Neural cell (in vitro differentiated cells): ENCODE measurements at regions not wholly inside any gene's neighbourhood (a gene's known extent, or its start where the extent isn't known, plus 50 kb on each side); places are given as distances from the start of the nearest gene placed in this dataset.

Source experiments
- H2AFZ ChIP-seq: fragments of 200-600, 300-800 bp; sonication (generic), shearing (Covaris generic); 2 replicates; pipeline ENCODE4 v1.6.0; 2014; ENCODE audit warnings: low read depth, mild to moderate bottlenecking, antibody characterized with exemption, low read length, moderate library complexity
- H3F3A ChIP-seq: fragments of 200-600 bp; shearing (Covaris generic); 2 replicates; pipeline ENCODE4 v1.6.1; 2016; ENCODE audit warnings: mild to moderate bottlenecking, moderate library complexity, mixed read lengths, antibody characterized with exemption, low read length; ENCODE audit not compliant: insufficient read depth, poor library complexity, severe bottlenecking
- H3K27ac ChIP-seq: fragments of 200-600, 300-800 bp; sonication (generic), shearing (Covaris generic); 2 replicates; pipeline ENCODE4 v1.5.1; 2014; ENCODE audit warnings: mild to moderate bottlenecking, low read length, moderate library complexity
- H3K27me3 ChIP-seq: fragments of 300-800, 200-600 bp; sonication (generic), shearing (Covaris generic); 2 replicates; pipeline ENCODE4 v1.6.0; 2014; ENCODE audit warnings: mild to moderate bottlenecking, low read depth, low read length, moderate library complexity; ENCODE audit not compliant: insufficient read depth
- H3K36me3 ChIP-seq: fragments of 300-800, 200-600 bp; sonication (generic), shearing (Covaris generic); 2 replicates; pipeline ENCODE4 v1.5.1; 2014; ENCODE audit warnings: mild to moderate bottlenecking, antibody characterized with exemption, low read length, moderate library complexity; ENCODE audit not compliant: insufficient read depth
- H3K4me2 ChIP-seq: fragments of 300-800, 200-600 bp; sonication (generic), shearing (Covaris generic); 2 replicates; pipeline ENCODE4 v1.6.0; 2014; ENCODE audit warnings: mild to moderate bottlenecking, low read length
- H3K4me3 ChIP-seq: fragments of 300-800, 200-600 bp; sonication (generic), shearing (Covaris generic); 2 replicates; pipeline ENCODE4 v1.5.1; 2014; ENCODE audit warnings: mild to moderate bottlenecking, low read length, moderate library complexity
- H3K79me2 ChIP-seq: fragments of 200-600 bp; shearing (Covaris generic); replicated peaks from 2 replicates; pipeline ENCODE4 v1.6.0; 2014; ENCODE audit warnings: mild to moderate bottlenecking, low read length, moderate library complexity; ENCODE audit not compliant: insufficient read depth
- H3K9ac ChIP-seq: fragments of 300-800, 200-600 bp; sonication (generic), shearing (Covaris generic); 2 replicates; pipeline ENCODE4 v1.6.1; 2016; ENCODE audit warnings: mild to moderate bottlenecking, low read length, mixed read lengths
- H3K9me2 ChIP-seq: fragments of 200-600 bp; shearing (Covaris generic); 2 replicates; pipeline ENCODE4 v1.6.1; 2016; ENCODE audit warnings: mild to moderate bottlenecking, low read length, mixed read lengths; ENCODE audit not compliant: insufficient read depth
- H3K9me3 ChIP-seq: fragments of 200-600, 300-800 bp; sonication (generic), shearing (Covaris generic); 2 replicates; pipeline ENCODE4 v1.6.1; 2016; ENCODE audit warnings: mild to moderate bottlenecking, mixed run types, low read length, moderate library complexity, mixed read lengths
- H4K20me1 ChIP-seq: fragments of 200-600 bp; shearing (Covaris generic); 2 replicates; pipeline ENCODE4 v1.6.1; 2016; ENCODE audit warnings: mild to moderate bottlenecking, mixed run types; ENCODE audit not compliant: insufficient read depth
- CTCF ChIP-seq: fragments of 450-650 bp; IDR thresholded peaks from 2 replicates; pipeline ENCODE4 v1.5.1; 2014; ENCODE audit warnings: antibody characterized with exemption, mild to moderate bottlenecking, moderate library complexity; ENCODE audit not compliant: poor library complexity, severe bottlenecking
- EP300 ChIP-seq: fragments of 450-650 bp; conservative IDR thresholded peaks from 2 replicates; pipeline ENCODE4 v1.6.1; 2014; ENCODE audit warnings: antibody characterized with exemption, mild to moderate bottlenecking, moderate library complexity; ENCODE audit not compliant: poor library complexity, severe bottlenecking
- EZH2 ChIP-seq: fragments of 200-600, 300-800 bp; shearing (Covaris generic), sonication (generic); IDR thresholded peaks from 2 replicates; pipeline ENCODE4 v1.6.1; 2014; ENCODE audit warnings: antibody characterized with exemption, low read length, borderline replicate concordance, mild to moderate bottlenecking; ENCODE audit not compliant: insufficient read depth, poor library complexity, severe bottlenecking
- MXI1 ChIP-seq: fragments of 450-650 bp; conservative IDR thresholded peaks from 2 replicates; pipeline ENCODE4 v1.6.1; 2014; ENCODE audit warnings: antibody characterized with exemption, mild to moderate bottlenecking; ENCODE audit not compliant: poor library complexity, severe bottlenecking
- POLR2AphosphoS5 ChIP-seq: IDR thresholded peaks from 2 replicates; pipeline ENCODE4 v1.6.1; 2012
- RAD21 ChIP-seq: fragments of 450-650 bp; conservative IDR thresholded peaks from 2 replicates; pipeline ENCODE4 v1.6.1; 2014; ENCODE audit warnings: antibody characterized with exemption, mild to moderate bottlenecking, moderate library complexity
- SMC3 ChIP-seq: fragments of 450-650 bp; conservative IDR thresholded peaks from 2 replicates; pipeline ENCODE4 v1.6.1; 2014; ENCODE audit warnings: antibody characterized with exemption, mild to moderate bottlenecking, moderate library complexity; ENCODE audit not compliant: poor library complexity
- TAF1 ChIP-seq: IDR thresholded peaks from 2 replicates; pipeline ENCODE4 v1.6.1; 2012; ENCODE audit warnings: low read depth
- TF ChIP-seq, protein P1 (sequence below): IDR thresholded peaks from 2 replicates; pipeline ENCODE4 v1.6.1; 2012; ENCODE audit warnings: borderline replicate concordance

DNA sequence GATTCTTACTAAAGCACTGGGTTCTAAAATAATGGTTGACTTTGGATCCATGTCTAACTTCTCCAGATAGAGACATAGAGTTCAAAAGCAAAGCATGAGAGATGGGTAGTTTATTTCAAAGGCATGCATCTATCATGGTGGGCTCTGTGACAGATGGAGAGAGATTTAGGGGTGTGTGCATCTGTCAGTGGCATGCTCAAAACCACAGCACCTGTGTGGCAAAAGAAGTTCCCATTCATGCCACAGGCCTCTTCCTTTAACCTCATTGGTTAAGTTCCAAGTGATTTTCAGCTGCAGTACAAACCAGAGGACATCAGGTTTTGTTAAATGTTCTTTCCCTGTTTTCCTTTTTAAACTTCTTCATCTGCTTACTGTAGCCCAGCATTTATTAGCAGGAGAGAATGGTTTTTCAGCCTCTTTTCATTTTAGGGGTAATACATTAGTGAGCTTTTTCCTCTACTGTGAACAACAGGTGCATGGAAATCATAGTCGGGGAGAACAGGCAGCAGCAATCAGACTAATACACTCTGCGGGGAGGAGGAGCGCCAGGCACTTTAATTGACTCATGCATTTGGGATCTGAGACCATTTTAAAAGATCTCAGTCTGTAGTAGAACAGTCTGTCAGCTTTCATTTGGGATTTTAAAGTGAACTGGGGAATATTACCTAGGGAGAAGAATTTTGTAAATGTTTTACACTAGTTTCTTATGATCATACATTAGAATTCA lies 52.4 kb upstream of the UPP2 start:
- no peak overlapping the region for H3K4me2 ChIP-seq
- no peaks in the 10 kb centered on the region for H3K9me3 ChIP-seq
- H3F3A ChIP-seq: no peaks in the 10 kb centered on the region
- no peak overlapping the region for H3K27ac ChIP-seq
- TF ChIP-seq RAD21: no peak
- TF ChIP-seq, protein P1, sequence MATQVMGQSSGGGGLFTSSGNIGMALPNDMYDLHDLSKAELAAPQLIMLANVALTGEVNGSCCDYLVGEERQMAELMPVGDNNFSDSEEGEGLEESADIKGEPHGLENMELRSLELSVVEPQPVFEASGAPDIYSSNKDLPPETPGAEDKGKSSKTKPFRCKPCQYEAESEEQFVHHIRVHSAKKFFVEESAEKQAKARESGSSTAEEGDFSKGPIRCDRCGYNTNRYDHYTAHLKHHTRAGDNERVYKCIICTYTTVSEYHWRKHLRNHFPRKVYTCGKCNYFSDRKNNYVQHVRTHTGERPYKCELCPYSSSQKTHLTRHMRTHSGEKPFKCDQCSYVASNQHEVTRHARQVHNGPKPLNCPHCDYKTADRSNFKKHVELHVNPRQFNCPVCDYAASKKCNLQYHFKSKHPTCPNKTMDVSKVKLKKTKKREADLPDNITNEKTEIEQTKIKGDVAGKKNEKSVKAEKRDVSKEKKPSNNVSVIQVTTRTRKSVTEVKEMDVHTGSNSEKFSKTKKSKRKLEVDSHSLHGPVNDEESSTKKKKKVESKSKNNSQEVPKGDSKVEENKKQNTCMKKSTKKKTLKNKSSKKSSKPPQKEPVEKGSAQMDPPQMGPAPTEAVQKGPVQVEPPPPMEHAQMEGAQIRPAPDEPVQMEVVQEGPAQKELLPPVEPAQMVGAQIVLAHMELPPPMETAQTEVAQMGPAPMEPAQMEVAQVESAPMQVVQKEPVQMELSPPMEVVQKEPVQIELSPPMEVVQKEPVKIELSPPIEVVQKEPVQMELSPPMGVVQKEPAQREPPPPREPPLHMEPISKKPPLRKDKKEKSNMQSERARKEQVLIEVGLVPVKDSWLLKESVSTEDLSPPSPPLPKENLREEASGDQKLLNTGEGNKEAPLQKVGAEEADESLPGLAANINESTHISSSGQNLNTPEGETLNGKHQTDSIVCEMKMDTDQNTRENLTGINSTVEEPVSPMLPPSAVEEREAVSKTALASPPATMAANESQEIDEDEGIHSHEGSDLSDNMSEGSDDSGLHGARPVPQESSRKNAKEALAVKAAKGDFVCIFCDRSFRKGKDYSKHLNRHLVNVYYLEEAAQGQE: no peak
- TF ChIP-seq CTCF: no peak
- no peak for TF ChIP-seq EZH2
- no peak for TF ChIP-seq SMC3
- no peak for TF ChIP-seq POLR2AphosphoS5
- no peak for TF ChIP-seq TAF1
- TF ChIP-seq MXI1: no peak
- TF ChIP-seq EP300: no peak
- no peak overlapping the region for H2AFZ ChIP-seq
- H4K20me1 ChIP-seq: no peaks in the 10 kb centered on the region
- no peaks in the 10 kb centered on the region for H3K79me2 ChIP-seq
- H3K9me2 ChIP-seq: no peaks in the 10 kb centered on the region
- H3K27me3 ChIP-seq: no peaks in the 10 kb centered on the region
- no peaks in the 10 kb centered on the region for H3K36me3 ChIP-seq
- no peak overlapping the region for H3K9ac ChIP-seq
- no peak overlapping the region for H3K4me3 ChIP-seq

GRCh38 chr2:158048327-158048726 lies 53.3 kb upstream of the UPP2 start:
- no peaks in the 10 kb centered on the region for H3K79me2 ChIP-seq
- H3K36me3 ChIP-seq: no peaks in the 10 kb centered on the region
- H3K9me3 ChIP-seq: no peaks in the 10 kb centered on the region

More at GRCh38 chr2:158048327-158048726, 53.3 kb upstream of the UPP2 start:
- Histone ChIP-seq H3K4me2 (no peak overlapping the region), H3K27ac (no peak overlapping the region), H3K9ac (no peak overlapping the region), H3K9me2 (no peaks in the 10 kb centered on the region), H3K27me3 (no peaks in the 10 kb centered on the region), H3F3A (no peaks in the 10 kb centered on the region), H4K20me1 (no peaks in the 10 kb centered on the region), H3K4me3 (no peak overlapping the region), H2AFZ (no peak overlapping the region)
- TF ChIP-seq, protein P1: no peak
- TF ChIP-seq MXI1 (no peak), EP300 (no peak), EZH2 (no peak), TAF1 (no peak), SMC3 (no peak), POLR2AphosphoS5 (no peak), CTCF (no peak), RAD21 (no peak)
